GM23338 (cell line): ENCODE measurements at regions not wholly inside any gene's neighbourhood (a gene's known extent, or its start where the extent isn't known, plus 50 kb on each side); places are given as distances from the start of the nearest gene placed in this dataset.

Experiments used
- ATAC-seq: fragments of 200-7000 bp; cut with Tn5 transposase; 3 replicates; pipeline ENCODE4 v1.9.1; 2020
- DNase-seq: peaks from one replicate; pipeline ENCODE4 v3.0.0-alpha.2; 2015; ENCODE audit warnings: low spot score
- H2AFZ ChIP-seq: fragments of 200-600 bp; sonication (generic); 2 replicates; pipeline ENCODE4 v1.8.0; 2016; ENCODE audit warnings: antibody characterized with exemption, mild to moderate bottlenecking, moderate library complexity
- H3F3A ChIP-seq: fragments of 200-600 bp; sonication (generic); replicated peaks from 2 replicates; pipeline ENCODE4 v1.8.0; 2017; ENCODE audit warnings: antibody characterized with exemption, mixed run types, low read depth
- H3K27ac ChIP-seq: fragments of 200-600 bp; sonication (generic); 2 replicates; pipeline ENCODE4 v1.6.1; 2016; ENCODE audit warnings: low read depth
- H3K27me3 ChIP-seq: fragments of 200-600 bp; sonication (generic); 2 replicates; pipeline ENCODE4 v1.8.0; 2016; ENCODE audit warnings: mild to moderate bottlenecking, mixed run types, moderate library complexity; ENCODE audit not compliant: insufficient read depth
- H3K36me3 ChIP-seq: fragments of 200-600 bp; sonication (generic); 2 replicates; pipeline ENCODE4 v1.8.0; 2016; ENCODE audit warnings: mild to moderate bottlenecking; ENCODE audit not compliant: insufficient read depth
- H3K4me1 ChIP-seq: fragments of 200-600 bp; sonication (generic); 2 replicates; pipeline ENCODE4 v1.8.0; 2016; ENCODE audit warnings: mild to moderate bottlenecking, moderate library complexity; ENCODE audit not compliant: insufficient read depth
- H3K4me2 ChIP-seq: fragments of 200-600 bp; sonication (generic); 2 replicates; pipeline ENCODE4 v1.7.1; 2017; ENCODE audit warnings: mixed run types
- H3K4me3 ChIP-seq: fragments of 200-600 bp; sonication (generic); 2 replicates; pipeline ENCODE4 v1.6.1; 2016; ENCODE audit warnings: mixed run types
- H3K79me2 ChIP-seq: fragments of 200-600 bp; sonication (generic); replicated peaks from 2 replicates; pipeline ENCODE4 v1.8.0; 2017; ENCODE audit warnings: mild to moderate bottlenecking; ENCODE audit not compliant: insufficient read depth
- H3K9me2 ChIP-seq: fragments of 200-600 bp; sonication (generic); 2 replicates; pipeline ENCODE4 v1.8.0; 2017; ENCODE audit not compliant: insufficient read depth
- H4K20me1 ChIP-seq: fragments of 200-600 bp; sonication (generic); replicated peaks from 2 replicates; pipeline ENCODE4 v1.8.0; 2017; ENCODE audit warnings: mild to moderate bottlenecking; ENCODE audit not compliant: insufficient read depth
- H3K27ac Mint-ChIP-seq: 2 replicates; pipeline ENCODE4 v1.8.0; 2020; ENCODE audit warnings: inconsistent platforms, mild to moderate bottlenecking, moderate library complexity, mixed read lengths
- H3K27me3 Mint-ChIP-seq: 3 replicates; pipeline ENCODE4 v1.8.0; 2022; ENCODE audit warnings: low read depth, mild to moderate bottlenecking, moderate library complexity, mixed read lengths, inconsistent platforms; ENCODE audit not compliant: insufficient read depth, poor library complexity
- H3K36me3 Mint-ChIP-seq: 3 replicates; pipeline ENCODE4 v1.8.0; 2021; ENCODE audit warnings: low read depth, mild to moderate bottlenecking, inconsistent platforms, moderate library complexity, mixed read lengths
- H3K4me1 Mint-ChIP-seq: 3 replicates; pipeline ENCODE4 v1.8.0; 2020; ENCODE audit warnings: mild to moderate bottlenecking, inconsistent platforms, mixed read lengths
- H3K4me3 Mint-ChIP-seq: 3 replicates; pipeline ENCODE4 v1.8.0; 2021; ENCODE audit warnings: moderate library complexity, mild to moderate bottlenecking, inconsistent platforms, mixed read lengths
- H3K9me3 Mint-ChIP-seq: 3 replicates; pipeline ENCODE4 v1.8.0; 2020; ENCODE audit warnings: moderate library complexity, mild to moderate bottlenecking, inconsistent platforms, mixed read lengths
- JUNB ChIP-seq: IDR thresholded peaks from one replicate; pipeline ENCODE4 v1.6.1; 2016; ENCODE audit warnings: antibody characterized with exemption; ENCODE audit not compliant: unreplicated experiment
- NANOG ChIP-seq: IDR thresholded peaks from 2 replicates; pipeline ENCODE4 v1.6.1; 2016; ENCODE audit warnings: antibody characterized with exemption, borderline replicate concordance
- STAT1 ChIP-seq: IDR thresholded peaks from one replicate; pipeline ENCODE4 v1.6.1; 2016; ENCODE audit warnings: antibody characterized with exemption; ENCODE audit not compliant: unreplicated experiment
- TF ChIP-seq, protein P1 (sequence below): IDR thresholded peaks from 2 replicates; pipeline ENCODE4 v1.6.1; 2016; ENCODE audit warnings: antibody characterized with exemption
- TF ChIP-seq, protein P2 (sequence below): fragments of 250-450 bp; sonication (Bioruptor Pico); IDR thresholded peaks from 2 replicates; pipeline ENCODE4 v1.5.0; 2020; ENCODE audit warnings: mild to moderate bottlenecking, moderate library complexity

DNA sequence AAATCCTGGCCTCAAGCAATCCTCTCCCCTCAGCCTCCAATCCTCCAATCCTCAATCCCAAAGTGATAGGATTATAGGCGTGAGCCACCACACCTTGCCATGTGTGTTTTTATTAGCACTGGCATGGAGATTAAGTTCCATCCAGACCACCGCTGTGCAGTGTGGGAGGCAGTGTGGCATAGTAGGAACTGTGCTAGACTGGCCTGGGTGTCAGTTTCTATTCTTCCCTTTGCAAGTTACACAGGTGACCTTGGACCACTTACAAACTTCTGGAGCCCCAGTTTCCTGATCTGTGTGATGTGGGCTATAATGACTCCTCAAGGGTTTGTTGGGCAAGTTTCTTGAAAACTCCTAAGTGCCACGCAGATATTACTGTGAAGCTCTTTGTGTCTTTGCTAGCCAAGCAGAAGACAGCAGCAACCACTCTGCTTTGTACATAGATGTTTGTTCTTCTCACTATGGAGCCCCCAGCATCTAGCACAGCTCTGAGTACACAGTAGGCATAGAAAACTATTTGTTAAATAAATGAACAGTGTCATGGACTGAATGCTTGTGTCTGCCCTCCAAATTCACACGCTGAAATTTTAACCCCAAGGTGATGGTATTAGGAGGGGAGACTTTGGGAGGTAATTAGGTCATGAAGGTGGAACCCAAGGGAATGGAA, 93.0 kb downstream of the LBH start:
- no peak for ATAC-seq
- no peak overlapping the region for H3K4me3 Mint-ChIP-seq

More for the DNA sequence above, 93.0 kb downstream of the LBH start:
- Histone ChIP-seq H3K79me2 (no peaks in the 10 kb centered on the region), H4K20me1 (no peaks in the 10 kb centered on the region), H3F3A (no peaks in the 10 kb centered on the region), H3K36me3 (no peaks in the 10 kb centered on the region), H3K9me2 (peaks cover 4% of the 10 kb centered on the region; the same call in 1 of the 2 replicates), H3K4me2 (no peak overlapping the region), H3K4me1 (no peaks in the 10 kb centered on the region; the same call in 1 of the 2 replicates), H3K4me3 (no peak overlapping the region), H3K27me3 (no peaks in the 10 kb centered on the region), H2AFZ (no peak overlapping the region), H3K27ac (no peak overlapping the region)
- Mint-ChIP-seq H3K9me3 (peaks cover 3% of the 10 kb centered on the region; the same call in 1 of the 3 replicates), H3K4me1 (peaks cover 14% of the 10 kb centered on the region), H3K27ac (no peak overlapping the region), H3K27me3 (peaks cover 4% of the 10 kb centered on the region), H3K36me3 (no peaks in the 10 kb centered on the region)
- no peak for DNase-seq
- TF ChIP-seq, protein P1, sequence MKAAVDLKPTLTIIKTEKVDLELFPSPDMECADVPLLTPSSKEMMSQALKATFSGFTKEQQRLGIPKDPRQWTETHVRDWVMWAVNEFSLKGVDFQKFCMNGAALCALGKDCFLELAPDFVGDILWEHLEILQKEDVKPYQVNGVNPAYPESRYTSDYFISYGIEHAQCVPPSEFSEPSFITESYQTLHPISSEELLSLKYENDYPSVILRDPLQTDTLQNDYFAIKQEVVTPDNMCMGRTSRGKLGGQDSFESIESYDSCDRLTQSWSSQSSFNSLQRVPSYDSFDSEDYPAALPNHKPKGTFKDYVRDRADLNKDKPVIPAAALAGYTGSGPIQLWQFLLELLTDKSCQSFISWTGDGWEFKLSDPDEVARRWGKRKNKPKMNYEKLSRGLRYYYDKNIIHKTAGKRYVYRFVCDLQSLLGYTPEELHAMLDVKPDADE, result no peak
- TF ChIP-seq NANOG (no peak), STAT1 (no peak), JUNB (no peak)
- TF ChIP-seq, protein P2, sequence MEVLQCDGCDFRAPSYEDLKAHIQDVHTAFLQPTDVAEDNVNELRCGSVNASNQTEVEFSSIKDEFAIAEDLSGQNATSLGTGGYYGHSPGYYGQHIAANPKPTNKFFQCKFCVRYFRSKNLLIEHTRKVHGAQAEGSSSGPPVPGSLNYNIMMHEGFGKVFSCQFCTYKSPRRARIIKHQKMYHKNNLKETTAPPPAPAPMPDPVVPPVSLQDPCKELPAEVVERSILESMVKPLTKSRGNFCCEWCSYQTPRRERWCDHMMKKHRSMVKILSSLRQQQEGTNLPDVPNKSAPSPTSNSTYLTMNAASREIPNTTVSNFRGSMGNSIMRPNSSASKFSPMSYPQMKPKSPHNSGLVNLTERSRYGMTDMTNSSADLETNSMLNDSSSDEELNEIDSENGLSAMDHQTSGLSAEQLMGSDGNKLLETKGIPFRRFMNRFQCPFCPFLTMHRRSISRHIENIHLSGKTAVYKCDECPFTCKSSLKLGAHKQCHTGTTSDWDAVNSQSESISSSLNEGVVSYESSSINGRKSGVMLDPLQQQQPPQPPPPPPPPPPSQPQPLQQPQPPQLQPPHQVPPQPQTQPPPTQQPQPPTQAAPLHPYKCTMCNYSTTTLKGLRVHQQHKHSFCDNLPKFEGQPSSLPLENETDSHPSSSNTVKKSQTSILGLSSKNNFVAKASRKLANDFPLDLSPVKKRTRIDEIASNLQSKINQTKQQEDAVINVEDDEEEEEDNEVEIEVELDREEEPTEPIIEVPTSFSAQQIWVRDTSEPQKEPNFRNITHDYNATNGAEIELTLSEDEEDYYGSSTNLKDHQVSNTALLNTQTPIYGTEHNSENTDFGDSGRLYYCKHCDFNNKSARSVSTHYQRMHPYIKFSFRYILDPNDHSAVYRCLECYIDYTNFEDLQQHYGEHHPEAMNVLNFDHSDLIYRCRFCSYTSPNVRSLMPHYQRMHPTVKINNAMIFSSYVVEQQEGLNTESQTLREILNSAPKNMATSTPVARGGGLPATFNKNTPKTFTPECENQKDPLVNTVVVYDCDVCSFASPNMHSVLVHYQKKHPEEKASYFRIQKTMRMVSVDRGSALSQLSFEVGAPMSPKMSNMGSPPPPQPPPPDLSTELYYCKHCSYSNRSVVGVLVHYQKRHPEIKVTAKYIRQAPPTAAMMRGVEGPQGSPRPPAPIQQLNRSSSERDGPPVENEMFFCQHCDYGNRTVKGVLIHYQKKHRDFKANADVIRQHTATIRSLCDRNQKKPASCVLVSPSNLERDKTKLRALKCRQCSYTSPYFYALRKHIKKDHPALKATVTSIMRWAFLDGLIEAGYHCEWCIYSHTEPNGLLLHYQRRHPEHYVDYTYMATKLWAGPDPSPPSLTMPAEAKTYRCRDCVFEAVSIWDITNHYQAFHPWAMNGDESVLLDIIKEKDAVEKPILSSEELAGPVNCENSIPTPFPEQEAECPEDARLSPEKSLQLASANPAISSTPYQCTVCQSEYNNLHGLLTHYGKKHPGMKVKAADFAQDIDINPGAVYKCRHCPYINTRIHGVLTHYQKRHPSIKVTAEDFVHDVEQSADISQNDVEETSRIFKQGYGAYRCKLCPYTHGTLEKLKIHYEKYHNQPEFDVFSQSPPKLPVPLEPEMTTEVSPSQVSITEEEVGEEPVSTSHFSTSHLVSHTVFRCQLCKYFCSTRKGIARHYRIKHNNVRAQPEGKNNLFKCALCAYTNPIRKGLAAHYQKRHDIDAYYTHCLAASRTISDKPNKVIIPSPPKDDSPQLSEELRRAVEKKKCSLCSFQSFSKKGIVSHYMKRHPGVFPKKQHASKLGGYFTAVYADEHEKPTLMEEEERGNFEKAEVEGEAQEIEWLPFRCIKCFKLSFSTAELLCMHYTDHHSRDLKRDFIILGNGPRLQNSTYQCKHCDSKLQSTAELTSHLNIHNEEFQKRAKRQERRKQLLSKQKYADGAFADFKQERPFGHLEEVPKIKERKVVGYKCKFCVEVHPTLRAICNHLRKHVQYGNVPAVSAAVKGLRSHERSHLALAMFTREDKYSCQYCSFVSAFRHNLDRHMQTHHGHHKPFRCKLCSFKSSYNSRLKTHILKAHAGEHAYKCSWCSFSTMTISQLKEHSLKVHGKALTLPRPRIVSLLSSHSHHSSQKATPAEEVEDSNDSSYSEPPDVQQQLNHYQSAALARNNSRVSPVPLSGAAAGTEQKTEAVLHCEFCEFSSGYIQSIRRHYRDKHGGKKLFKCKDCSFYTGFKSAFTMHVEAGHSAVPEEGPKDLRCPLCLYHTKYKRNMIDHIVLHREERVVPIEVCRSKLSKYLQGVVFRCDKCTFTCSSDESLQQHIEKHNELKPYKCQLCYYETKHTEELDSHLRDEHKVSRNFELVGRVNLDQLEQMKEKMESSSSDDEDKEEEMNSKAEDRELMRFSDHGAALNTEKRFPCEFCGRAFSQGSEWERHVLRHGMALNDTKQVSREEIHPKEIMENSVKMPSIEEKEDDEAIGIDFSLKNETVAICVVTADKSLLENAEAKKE, result no peak
